HG02642 (cell line): ENCODE measurements at regions not wholly inside any gene's neighbourhood (a gene's known extent, or its start where the extent isn't known, plus 50 kb on each side); places are given as distances from the start of the nearest gene placed in this dataset.
A peak's percentile ranks its signal among the peaks of the same experiment; 100 is the strongest.

Experiments used
- ATAC-seq: cut with Tn5 transposase; IDR thresholded peaks from one replicate; pipeline ENCODE4 v1.9.1; 2021; ENCODE audit warnings: mild to moderate bottlenecking; ENCODE audit not compliant: unreplicated experiment, poor library complexity

GRCh38 chr4:67126570-67126969, 418.7 kb downstream of the CENPC start:
- ATAC-seq, result no peak

GRCh38 chr4:67125636-67126514, 419.4 kb downstream of the CENPC start:
- ATAC-seq, result no peak

- no peak for ATAC-seq
Observed at GRCh38 chr4:67124716-67125115, 420.6 kb downstream of the CENPC start.

GRCh38 chr4:67122029-67122428, 423.3 kb downstream of the CENPC start:
- no peak for ATAC-seq

- no peak for ATAC-seq
Observed at GRCh38 chr4:67120369-67120768, 424.9 kb downstream of the CENPC start.

GRCh38 chr4:67109276-67109675, 436.0 kb downstream of the CENPC start:
- no peak for ATAC-seq

GRCh38 chr4:67106861-67107460, 438.3 kb downstream of the CENPC start:
- no peak for ATAC-seq

- no peak for ATAC-seq
Observed at GRCh38 chr4:67104145-67104544, 441.2 kb downstream of the CENPC start.

- no peak for ATAC-seq
Observed at GRCh38 chr4:67103001-67103747, 442.1 kb downstream of the CENPC start.

GRCh38 chr4:67101612-67102011, 443.7 kb downstream of the CENPC start:
- no peak for ATAC-seq

GRCh38 chr4:67092351-67092750, 453.0 kb downstream of the CENPC start:
- no peak for ATAC-seq

- no peak for ATAC-seq
Observed at GRCh38 chr4:67091673-67092072, 453.6 kb downstream of the CENPC start.

- peak; percentile 88 for ATAC-seq
Observed at GRCh38 chr4:67087897-67088296, 457.4 kb downstream of the CENPC start.

- no peak for ATAC-seq
Observed at GRCh38 chr4:67084783-67085182, 460.5 kb downstream of the CENPC start.

- no peak for ATAC-seq
Observed at GRCh38 chr4:67083496-67083895, 461.8 kb downstream of the CENPC start.

- ATAC-seq, result no peak
Observed at GRCh38 chr4:67082746-67083145, 462.6 kb downstream of the CENPC start.

- ATAC-seq, result no peak
Observed at GRCh38 chr4:67080046-67080557, 465.2 kb downstream of the CENPC start.

GRCh38 chr4:67071641-67072040, 473.7 kb downstream of the CENPC start:
- ATAC-seq, result no peak

GRCh38 chr4:67055319-67055718, 490.0 kb downstream of the CENPC start:
- no peak for ATAC-seq

- no peak for ATAC-seq
Observed at GRCh38 chr4:67054896-67055295, 490.4 kb downstream of the CENPC start.
